H9 (cell line): ENCODE measurements at regions not wholly inside any gene's neighbourhood (a gene's known extent, or its start where the extent isn't known, plus 50 kb on each side); places are given as distances from the start of the nearest gene placed in this dataset.
"Not testable (repeated sequence)": the region's sequence is repeated elsewhere in the genome, so short reads cannot be mapped to it uniquely, and the experiment has no call there.

Experiments
- DNase-seq: peaks from one replicate; pipeline ENCODE4 v3.0.0-alpha.2; 2017
- H2AFZ ChIP-seq: one replicate; pipeline ENCODE4 v1.6.1; 2013; ENCODE audit warnings: mild to moderate bottlenecking, low read length, control low read depth, moderate library complexity
- H2AK5ac ChIP-seq: 2 replicates; pipeline ENCODE4 v1.6.1; 2013; ENCODE audit warnings: low read length, control low read depth, mixed read lengths; ENCODE audit not compliant: insufficient read length
- H2BK120ac ChIP-seq: one replicate; pipeline ENCODE4 v1.6.1; 2013; ENCODE audit warnings: low read depth, mild to moderate bottlenecking, low read length, control low read depth, inconsistent platforms; ENCODE audit not compliant: poor library complexity, severe bottlenecking
- H2BK12ac ChIP-seq: 2 replicates; pipeline ENCODE4 v1.6.1; 2013; ENCODE audit warnings: low read length, control low read depth, mixed read lengths, low read depth; ENCODE audit not compliant: insufficient read length
- H2BK15ac ChIP-seq: 2 replicates; pipeline ENCODE4 v1.6.1; 2013; ENCODE audit warnings: low read depth, low read length, control low read depth
- H2BK20ac ChIP-seq: one replicate; pipeline ENCODE4 v1.6.1; 2013; ENCODE audit warnings: low read depth, mild to moderate bottlenecking, low read length, control low read depth, inconsistent platforms; ENCODE audit not compliant: poor library complexity, severe bottlenecking
- H2BK5ac ChIP-seq: 2 replicates; pipeline ENCODE4 v1.6.1; 2013; ENCODE audit warnings: low read length, control low read depth, mixed read lengths; ENCODE audit not compliant: insufficient read length
- H3K14ac ChIP-seq: 2 replicates; pipeline ENCODE4 v1.6.1; 2013; ENCODE audit warnings: low read length, control low read depth; ENCODE audit not compliant: insufficient read depth
- H3K18ac ChIP-seq: 2 replicates; pipeline ENCODE4 v1.6.1; 2013; ENCODE audit warnings: low read depth, mild to moderate bottlenecking, mixed read lengths, low read length, control low read depth; ENCODE audit not compliant: insufficient read length
- H3K23ac ChIP-seq: 2 replicates; pipeline ENCODE4 v1.6.1; 2013; ENCODE audit warnings: low read length, control low read depth, mixed read lengths, low read depth; ENCODE audit not compliant: insufficient read length
- H3K23me2 ChIP-seq: 2 replicates; pipeline ENCODE4 v1.6.1; 2013; ENCODE audit warnings: low read depth, mild to moderate bottlenecking, mixed read lengths, low read length, control low read depth; ENCODE audit not compliant: insufficient read length, poor library complexity, severe bottlenecking
- H3K27ac ChIP-seq: 2 replicates; pipeline ENCODE4 v1.5.1; 2013; ENCODE audit warnings: low read length, control low read depth, mixed read lengths, low read depth; ENCODE audit not compliant: insufficient read length
- H3K27me3 ChIP-seq: 2 replicates; pipeline ENCODE4 v1.6.1; 2013; ENCODE audit warnings: low read length, control low read depth, inconsistent platforms; ENCODE audit not compliant: insufficient read depth
- H3K4ac ChIP-seq: 2 replicates; pipeline ENCODE4 v1.6.1; 2013; ENCODE audit warnings: low read depth, mild to moderate bottlenecking, control low read depth, inconsistent platforms, low read length, moderate library complexity
- H3K4me1 ChIP-seq: 2 replicates; pipeline ENCODE4 v1.6.1; 2013; ENCODE audit warnings: low read length, control low read depth, inconsistent platforms; ENCODE audit not compliant: insufficient read depth
- H3K4me2 ChIP-seq: 2 replicates; pipeline ENCODE4 v1.6.1; 2013; ENCODE audit warnings: low read length, control low read depth, mixed read lengths; ENCODE audit not compliant: insufficient read length, insufficient read depth
- H3K56ac ChIP-seq: 2 replicates; pipeline ENCODE4 v1.6.1; 2013; ENCODE audit warnings: low read depth, mild to moderate bottlenecking, mixed read lengths, low read length, control low read depth; ENCODE audit not compliant: insufficient read length
- H3K79me1 ChIP-seq: 2 replicates; pipeline ENCODE4 v1.6.1; 2013; ENCODE audit warnings: low read depth, mild to moderate bottlenecking, moderate library complexity, low read length, control low read depth, inconsistent platforms; ENCODE audit not compliant: insufficient read depth, poor library complexity, severe bottlenecking
- H3K79me2 ChIP-seq: 2 replicates; pipeline ENCODE4 v1.6.1; 2013; ENCODE audit warnings: low read length, control low read depth, inconsistent platforms; ENCODE audit not compliant: insufficient read depth
- H3K9ac ChIP-seq: 2 replicates; pipeline ENCODE4 v1.6.1; 2013; ENCODE audit warnings: low read length, control low read depth, mixed read lengths; ENCODE audit not compliant: insufficient read length; ENCODE audit errors: extremely low read depth
- H3K9me3 ChIP-seq: one replicate; pipeline ENCODE4 v1.6.1; 2013; ENCODE audit warnings: low read depth, low read length, inconsistent platforms; ENCODE audit not compliant: control insufficient read depth
- H3T11ph ChIP-seq: one replicate; pipeline ENCODE4 v1.6.1; 2013; ENCODE audit warnings: mild to moderate bottlenecking, low read length, control low read depth, inconsistent platforms
- H4K20me1 ChIP-seq: one replicate; pipeline ENCODE4 v1.6.1; 2013; ENCODE audit not compliant: control insufficient read depth, insufficient read length, insufficient read depth
- H4K5ac ChIP-seq: 2 replicates; pipeline ENCODE4 v1.6.1; 2013; ENCODE audit warnings: low read depth, mild to moderate bottlenecking, mixed read lengths, low read length, control low read depth; ENCODE audit not compliant: insufficient read length
- H4K8ac ChIP-seq: replicated peaks from 2 replicates; pipeline ENCODE4 v1.6.1; 2013; ENCODE audit warnings: low read length, control low read depth, mixed read lengths, low read depth; ENCODE audit not compliant: insufficient read length
- H4K91ac ChIP-seq: 2 replicates; pipeline ENCODE4 v1.6.1; 2013; ENCODE audit warnings: low read depth, mild to moderate bottlenecking, moderate library complexity, mixed read lengths, low read length, control low read depth; ENCODE audit not compliant: insufficient read length
- H3K27ac Mint-ChIP-seq, 3 experiments: 2 replicates in 2 of 3; 3 replicates in 1 of 3; pipeline ENCODE4 v1.8.0; 2020 to 2021; ENCODE audit warnings: mixed read lengths in 3 of 3, mild to moderate bottlenecking in 1 of 3, moderate library complexity in 1 of 3
- H3K27me3 Mint-ChIP-seq: 2 replicates; pipeline ENCODE4 v1.8.0; 2021; ENCODE audit warnings: low read depth, mild to moderate bottlenecking, moderate library complexity, mixed read lengths
- H3K36me3 Mint-ChIP-seq, 3 experiments: 2 replicates in 2 of 3; 3 replicates in 1 of 3; pipeline ENCODE4 v1.8.0; 2020 to 2021; ENCODE audit warnings: low read depth in 3 of 3, mixed read lengths in 3 of 3; ENCODE audit not compliant: insufficient read depth in 1 of 3
- H3K4me1 Mint-ChIP-seq, 2 experiments: 2 replicates each; pipeline ENCODE4 v1.8.0; 2020; ENCODE audit warnings: mixed read lengths in 2 of 2
- H3K4me3 Mint-ChIP-seq, 2 experiments: 2 replicates in 1 of 2; 3 replicates in 1 of 2; pipeline ENCODE4 v1.8.0; 2020 to 2021; ENCODE audit warnings: mild to moderate bottlenecking in 2 of 2, mixed read lengths in 2 of 2, moderate library complexity in 1 of 2
- H3K9me3 Mint-ChIP-seq, 2 experiments: 2 replicates in 1 of 2; 3 replicates in 1 of 2; pipeline ENCODE4 v1.8.0; 2020; ENCODE audit warnings: mild to moderate bottlenecking in 2 of 2, mixed read lengths in 2 of 2, moderate library complexity in 1 of 2
- WGBS: extraction: QIAGEN DNeasy Blood & Tissue Kit; methylation state at CpG from one replicate; pipeline ENCODE4 v1.1.7; 2013; ENCODE audit warnings: missing lambda C conversion rate, low lambda C conversion rate, mixed read lengths; ENCODE audit not compliant: insufficient read length; ENCODE audit errors: extremely low coverage; 5-methylcytosine and 5-hydroxymethylcytosine counted together
- TF ChIP-seq, protein P1 (sequence below): fragments of 200-600 bp; sonication (generic); conservative IDR thresholded peaks from 3 replicates; pipeline ENCODE4 v1.8.0; 2021; ENCODE audit warnings: antibody characterized with exemption, mild to moderate bottlenecking

DNA sequence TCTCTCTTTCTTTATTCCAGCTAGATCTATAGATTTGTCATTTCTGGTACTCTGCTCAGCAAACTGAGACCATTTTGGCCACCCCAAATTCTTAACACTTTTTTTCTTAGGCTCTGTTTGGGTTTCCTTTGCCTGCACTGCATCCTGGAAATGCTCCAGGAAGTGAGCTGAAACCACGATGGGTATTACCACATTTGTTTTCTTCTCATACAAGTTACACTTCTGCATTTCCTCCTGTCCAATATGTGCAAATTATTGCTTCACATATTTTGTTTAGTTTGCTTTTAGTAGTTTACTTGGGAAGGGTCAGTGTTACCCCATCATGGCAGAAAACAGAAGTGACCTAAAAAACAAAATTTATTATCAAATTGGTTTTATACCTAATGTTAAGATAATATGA, 498.6 kb upstream of the GRIN3A start:
- Histone ChIP-seq H4K8ac (no peak overlapping the region), H3K27ac (no peak overlapping the region), H3K27me3 (no peaks in the 10 kb centered on the region), H2AK5ac (no peak overlapping the region), H3T11ph (no peak overlapping the region), H4K5ac (no peak overlapping the region), H3K56ac (no peak overlapping the region), H3K14ac (no peak overlapping the region), H3K18ac (no peak overlapping the region), H2BK12ac (no peak overlapping the region), H3K23me2 (no peaks in the 10 kb centered on the region), H3K4ac (no peak overlapping the region), H3K79me2 (no peaks in the 10 kb centered on the region), H3K9ac (no peak overlapping the region), H3K9me3 (no peaks in the 10 kb centered on the region), H2BK20ac (no peak overlapping the region), H2BK5ac (no peak overlapping the region), H3K79me1 (no peaks in the 10 kb centered on the region), H2AFZ (no peak overlapping the region), H2BK15ac (no peak overlapping the region), H2BK120ac (no peak overlapping the region), H3K4me2 (no peak overlapping the region), H3K4me1 (no peaks in the 10 kb centered on the region), H4K91ac (no peak overlapping the region), H4K20me1 (no peaks in the 10 kb centered on the region), H3K23ac (no peak overlapping the region)
- no peak for DNase-seq
- Mint-ChIP-seq H3K27ac (no peak overlapping the region), H3K9me3 (no peaks in the 10 kb centered on the region), H3K4me3 (no peak overlapping the region), H3K27me3 (peaks cover 2% of the 10 kb centered on the region; the same call in 1 of the 2 replicates), H3K36me3 (no peaks in the 10 kb centered on the region), H3K4me1 (peaks cover 0 to 2% of the 10 kb centered on the region in 2 experiments; a peak in 1 of 4 replicates)
- WGBS, result no CpG with 5 or more reads among the region's 1 CpG
- TF ChIP-seq, protein P1, sequence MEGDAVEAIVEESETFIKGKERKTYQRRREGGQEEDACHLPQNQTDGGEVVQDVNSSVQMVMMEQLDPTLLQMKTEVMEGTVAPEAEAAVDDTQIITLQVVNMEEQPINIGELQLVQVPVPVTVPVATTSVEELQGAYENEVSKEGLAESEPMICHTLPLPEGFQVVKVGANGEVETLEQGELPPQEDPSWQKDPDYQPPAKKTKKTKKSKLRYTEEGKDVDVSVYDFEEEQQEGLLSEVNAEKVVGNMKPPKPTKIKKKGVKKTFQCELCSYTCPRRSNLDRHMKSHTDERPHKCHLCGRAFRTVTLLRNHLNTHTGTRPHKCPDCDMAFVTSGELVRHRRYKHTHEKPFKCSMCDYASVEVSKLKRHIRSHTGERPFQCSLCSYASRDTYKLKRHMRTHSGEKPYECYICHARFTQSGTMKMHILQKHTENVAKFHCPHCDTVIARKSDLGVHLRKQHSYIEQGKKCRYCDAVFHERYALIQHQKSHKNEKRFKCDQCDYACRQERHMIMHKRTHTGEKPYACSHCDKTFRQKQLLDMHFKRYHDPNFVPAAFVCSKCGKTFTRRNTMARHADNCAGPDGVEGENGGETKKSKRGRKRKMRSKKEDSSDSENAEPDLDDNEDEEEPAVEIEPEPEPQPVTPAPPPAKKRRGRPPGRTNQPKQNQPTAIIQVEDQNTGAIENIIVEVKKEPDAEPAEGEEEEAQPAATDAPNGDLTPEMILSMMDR, result no peak

DNA sequence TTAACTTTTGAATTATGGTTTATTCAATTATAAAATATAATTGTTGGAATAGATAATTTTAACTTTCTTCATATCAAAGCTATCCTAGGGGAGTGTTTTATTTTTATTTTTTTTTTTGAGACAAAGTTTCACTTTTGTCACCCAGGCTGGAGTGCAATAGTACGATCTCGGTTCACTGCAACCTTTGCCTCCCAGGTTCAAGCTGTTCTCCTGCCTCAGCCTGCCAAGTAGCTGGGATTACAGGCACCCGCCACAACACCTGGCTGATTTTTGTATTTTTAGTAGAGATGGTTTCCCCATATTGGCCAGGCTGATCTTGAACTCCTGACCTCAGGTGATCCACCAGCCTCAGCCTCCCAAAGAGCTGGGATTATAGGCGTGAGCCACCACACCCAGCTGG, 489.0 kb upstream of the GRIN3A start:
- no CpG with 5 or more reads among the region's 4 CpGs for WGBS

More for the DNA sequence above, 489.0 kb upstream of the GRIN3A start:
- H3K4me3 Mint-ChIP-seq, H3K4me2 ChIP-seq, H3K4me1 ChIP-seq, H3K79me2 ChIP-seq, H3K4ac ChIP-seq, H3K79me1 ChIP-seq, H4K20me1 ChIP-seq, H3K9me3 ChIP-seq, H3K14ac ChIP-seq, H3K36me3 Mint-ChIP-seq, H3K27ac Mint-ChIP-seq, H3K56ac ChIP-seq, H3K27me3 Mint-ChIP-seq, H3K27ac ChIP-seq, H2BK20ac ChIP-seq, H3K23ac ChIP-seq, H4K91ac ChIP-seq, H3K9ac ChIP-seq, H3K23me2 ChIP-seq, H2BK120ac ChIP-seq, H2BK5ac ChIP-seq, H3T11ph ChIP-seq, H3K18ac ChIP-seq, H3K9me3 Mint-ChIP-seq, H2AK5ac ChIP-seq, H2BK12ac ChIP-seq, H2BK15ac ChIP-seq, H4K8ac ChIP-seq, H4K5ac ChIP-seq, H3K4me1 Mint-ChIP-seq, H3K27me3 ChIP-seq, DNase-seq, H2AFZ ChIP-seq: not testable (repeated sequence)
